Neutrophil (primary cell): ENCODE measurements at regions not wholly inside any gene's neighbourhood (a gene's known extent, or its start where the extent isn't known, plus 50 kb on each side); places are given as distances from the start of the nearest gene placed in this dataset.

ENCODE experiments used
- H3K27ac ChIP-seq: fragments of 200-600 bp; sonication (generic); 2 replicates; pipeline ENCODE4 v1.5.1; 2016; ENCODE audit warnings: mild to moderate bottlenecking, moderate library complexity
- H3K27me3 ChIP-seq: fragments of 200-600 bp; sonication (generic); 2 replicates; pipeline ENCODE4 v1.6.0; 2016; ENCODE audit warnings: mild to moderate bottlenecking
- H3K36me3 ChIP-seq: fragments of 200-600 bp; sonication (generic); 2 replicates; pipeline ENCODE4 v1.5.1; 2017
- H3K4me1 ChIP-seq, 2 experiments: fragments of 200-600 bp in 1 of 2; sonication (generic) in 1 of 2; 1 replicate in 1 of 2; 2 replicates in 1 of 2; pipeline versions ENCODE4 v1.5.1 to v1.6.1; 2013 to 2016; ENCODE audit warnings: low read depth in 1 of 2, low read length in 1 of 2, mild to moderate bottlenecking in 1 of 2, moderate library complexity in 1 of 2; ENCODE audit not compliant: control insufficient read depth in 1 of 2, insufficient read depth in 1 of 2
- H3K4me3 ChIP-seq, 2 experiments: fragments of 200-600 bp in 1 of 2; sonication (generic) in 1 of 2; 1 replicate in 1 of 2; 2 replicates in 1 of 2; pipeline ENCODE4 v1.5.1; 2013 to 2016; ENCODE audit warnings: low read depth in 1 of 2, low read length in 1 of 2, mild to moderate bottlenecking in 1 of 2, moderate library complexity in 1 of 2
- H3K9me3 ChIP-seq: fragments of 200-600 bp; sonication (generic); 2 replicates; pipeline ENCODE4 v1.5.1; 2016
- TF ChIP-seq, protein P1 (sequence below): fragments of 200-600 bp; sonication (generic); IDR thresholded peaks from 2 replicates; pipeline ENCODE4 v1.5.1; 2016; ENCODE audit warnings: antibody characterized with exemption

DNA sequence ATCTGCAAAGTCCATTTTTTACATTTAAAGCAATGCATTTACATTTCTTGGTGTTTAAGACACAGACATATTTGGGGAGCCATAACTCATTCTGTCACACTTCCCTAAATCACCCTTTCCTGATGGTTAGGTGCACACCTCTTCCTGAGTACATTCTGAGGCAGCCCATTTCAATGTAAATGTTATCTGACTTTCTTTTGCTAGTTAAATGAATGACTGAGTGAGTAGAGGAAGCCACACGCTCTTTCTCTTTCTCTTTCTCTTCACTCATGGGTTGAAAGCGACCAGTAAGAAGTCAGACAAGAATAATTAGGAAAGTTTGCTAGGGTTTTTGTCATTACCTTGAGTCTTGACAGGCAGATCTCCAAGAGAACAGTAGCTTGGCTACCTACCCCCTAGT is 143.1 kb downstream of the S1PR1 start:
- Histone ChIP-seq H3K27me3 (no peaks in the 10 kb centered on the region), H3K27ac (no peak overlapping the region), H3K4me3 (no peak overlapping the region)

DNA sequence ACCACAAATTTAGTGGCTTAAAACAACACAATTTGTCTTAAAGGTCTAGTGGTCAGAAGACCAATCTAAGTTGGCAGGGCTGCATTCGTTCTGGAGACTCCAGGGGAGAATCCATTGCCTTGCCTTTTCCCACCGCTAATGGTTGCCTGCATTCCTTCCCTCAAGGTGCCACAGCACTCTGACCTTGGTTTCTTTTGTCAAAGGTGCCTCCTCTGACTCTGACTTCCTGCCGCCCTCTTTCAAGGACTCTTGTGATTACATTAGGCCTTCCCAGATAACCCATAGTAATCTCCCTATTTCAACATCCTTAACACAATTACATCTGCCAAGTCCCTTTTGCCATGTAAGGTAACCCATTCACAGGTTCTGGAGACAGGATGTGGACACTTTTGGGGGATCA is 145.3 kb downstream of the S1PR1 start:
- no peaks in the 10 kb centered on the region for H3K27me3 ChIP-seq
- no peaks in the 10 kb centered on the region for H3K4me1 ChIP-seq
- no peaks in the 10 kb centered on the region for H3K36me3 ChIP-seq
- TF ChIP-seq, protein P1, sequence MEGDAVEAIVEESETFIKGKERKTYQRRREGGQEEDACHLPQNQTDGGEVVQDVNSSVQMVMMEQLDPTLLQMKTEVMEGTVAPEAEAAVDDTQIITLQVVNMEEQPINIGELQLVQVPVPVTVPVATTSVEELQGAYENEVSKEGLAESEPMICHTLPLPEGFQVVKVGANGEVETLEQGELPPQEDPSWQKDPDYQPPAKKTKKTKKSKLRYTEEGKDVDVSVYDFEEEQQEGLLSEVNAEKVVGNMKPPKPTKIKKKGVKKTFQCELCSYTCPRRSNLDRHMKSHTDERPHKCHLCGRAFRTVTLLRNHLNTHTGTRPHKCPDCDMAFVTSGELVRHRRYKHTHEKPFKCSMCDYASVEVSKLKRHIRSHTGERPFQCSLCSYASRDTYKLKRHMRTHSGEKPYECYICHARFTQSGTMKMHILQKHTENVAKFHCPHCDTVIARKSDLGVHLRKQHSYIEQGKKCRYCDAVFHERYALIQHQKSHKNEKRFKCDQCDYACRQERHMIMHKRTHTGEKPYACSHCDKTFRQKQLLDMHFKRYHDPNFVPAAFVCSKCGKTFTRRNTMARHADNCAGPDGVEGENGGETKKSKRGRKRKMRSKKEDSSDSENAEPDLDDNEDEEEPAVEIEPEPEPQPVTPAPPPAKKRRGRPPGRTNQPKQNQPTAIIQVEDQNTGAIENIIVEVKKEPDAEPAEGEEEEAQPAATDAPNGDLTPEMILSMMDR, result no peak
- H3K27ac ChIP-seq, result no peak overlapping the region
- H3K9me3 ChIP-seq, result no peaks in the 10 kb centered on the region
- H3K4me3 ChIP-seq, result no peak overlapping the region

More for the DNA sequence above, 143.1 kb downstream of the S1PR1 start:
- no peaks in the 10 kb centered on the region for H3K4me1 ChIP-seq
- H3K36me3 ChIP-seq, result no peaks in the 10 kb centered on the region
- TF ChIP-seq, protein P1, result no peak
- H3K9me3 ChIP-seq, result no peaks in the 10 kb centered on the region

DNA sequence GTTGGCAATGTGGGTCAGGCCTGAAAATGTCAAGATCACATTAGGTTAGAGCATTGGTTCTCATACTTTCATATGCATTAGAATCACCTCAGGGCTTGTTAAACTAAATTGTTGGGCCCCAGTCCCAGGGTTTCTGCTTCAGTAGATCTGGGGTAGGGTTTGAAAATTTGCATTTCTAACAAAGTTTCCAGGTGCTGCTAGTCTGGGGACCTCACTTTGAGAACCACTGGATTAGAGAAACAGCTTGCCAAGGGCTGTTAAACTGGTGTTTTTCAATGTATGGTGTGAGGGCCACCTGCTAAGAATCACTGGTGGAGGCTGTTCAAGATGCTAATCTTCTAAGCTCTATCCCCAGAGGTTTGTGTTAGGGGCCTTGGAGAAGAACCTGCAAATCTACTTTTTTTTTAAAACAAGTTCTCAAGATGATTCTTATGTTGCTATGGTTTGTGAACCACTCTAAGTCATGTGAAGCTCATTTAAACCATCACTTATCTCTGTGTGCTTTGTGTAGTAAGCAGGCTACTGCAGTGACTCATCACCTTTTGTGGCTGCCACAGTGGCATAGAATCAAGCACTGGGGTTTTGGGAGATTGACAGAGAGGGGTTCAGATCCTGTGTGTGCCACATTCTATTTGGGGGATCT is 152.2 kb downstream of the S1PR1 start:
- Histone ChIP-seq H3K9me3 (no peaks in the 10 kb centered on the region), H3K27me3 (no peaks in the 10 kb centered on the region), H3K4me1 (no peaks in the 10 kb centered on the region), H3K4me3 (no peak overlapping the region), H3K27ac (no peak overlapping the region), H3K36me3 (no peaks in the 10 kb centered on the region)
- TF ChIP-seq, protein P1, result no peak

DNA sequence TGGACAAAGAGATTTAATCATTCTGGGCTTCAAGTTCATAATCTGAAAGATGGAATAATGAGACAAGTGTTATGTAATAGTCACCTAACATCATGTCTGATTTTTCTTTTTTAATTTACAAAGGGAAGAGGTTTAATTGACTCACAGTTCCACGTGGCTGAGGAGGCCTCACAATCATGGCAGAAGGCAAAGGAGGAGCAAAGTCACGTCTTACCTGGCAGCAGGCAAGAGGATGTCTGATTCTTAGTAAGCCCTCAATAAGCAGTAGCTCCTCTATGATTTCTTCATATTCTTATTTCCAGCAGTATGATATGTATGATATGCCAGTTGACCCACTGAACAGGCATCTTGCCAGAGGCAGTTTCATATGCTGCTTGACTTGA is 152.7 kb downstream of the S1PR1 start:
- Histone ChIP-seq H3K4me1 (no peaks in the 10 kb centered on the region), H3K9me3 (no peaks in the 10 kb centered on the region), H3K4me3 (no peak overlapping the region), H3K36me3 (no peaks in the 10 kb centered on the region), H3K27me3 (no peaks in the 10 kb centered on the region), H3K27ac (no peak overlapping the region)
- TF ChIP-seq, protein P1, result no peak

DNA sequence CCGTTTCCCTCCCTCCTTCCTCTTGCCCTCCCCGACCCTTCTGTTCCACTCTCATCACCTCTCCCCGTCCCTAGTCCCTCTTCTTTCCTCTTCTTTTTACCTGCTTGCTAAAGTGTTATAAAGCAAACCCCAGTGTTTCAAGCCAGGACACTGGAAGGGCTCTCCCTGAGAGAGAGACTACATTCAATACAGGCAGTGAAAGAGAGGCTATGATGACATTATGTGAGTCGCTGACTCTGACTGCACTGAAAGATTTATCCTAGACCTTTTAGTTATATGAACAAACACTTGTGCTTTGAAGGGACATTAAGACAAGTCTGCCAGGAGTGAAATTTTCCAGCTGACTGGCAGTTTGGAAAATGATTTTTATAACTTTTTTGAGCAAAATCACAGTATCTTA is 155.7 kb downstream of the S1PR1 start:
- Histone ChIP-seq H3K27ac (no peak overlapping the region), H3K27me3 (no peaks in the 10 kb centered on the region), H3K36me3 (no peaks in the 10 kb centered on the region), H3K9me3 (no peaks in the 10 kb centered on the region), H3K4me3 (no peak overlapping the region), H3K4me1 (no peaks in the 10 kb centered on the region)
- TF ChIP-seq, protein P1, result no peak
